NOMO-1 treated with DMSO at 0.1 percent for 48 hours (cell line): ENCODE measurements at regions not wholly inside any gene's neighbourhood (a gene's known extent, or its start where the extent isn't known, plus 50 kb on each side); places are given as distances from the start of the nearest gene placed in this dataset.

Experiments
- DNase-seq: peaks from one replicate; lab custom pipeline; 2025; ENCODE audit not compliant: unreplicated experiment; lab: John Stamatoyannopoulos, UW

DNA sequence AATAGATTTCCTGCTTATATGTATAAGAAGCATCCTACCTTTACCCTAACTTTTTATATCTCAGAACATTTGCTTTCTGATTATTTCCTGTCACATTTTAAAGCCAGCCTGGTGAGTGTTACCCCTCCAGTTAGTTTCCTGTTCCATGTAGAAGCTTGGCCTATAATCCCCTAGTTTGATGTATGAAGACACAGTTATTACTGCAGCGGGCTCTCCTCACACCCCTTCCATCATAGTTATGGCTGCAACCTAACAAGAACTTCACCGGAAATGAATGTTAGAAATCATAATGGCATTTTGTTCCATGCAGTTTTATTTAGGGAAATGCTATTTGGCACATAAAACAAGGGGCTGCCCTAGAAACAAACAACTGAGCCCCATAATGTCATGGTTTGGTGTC lies 400.2 kb upstream of the SETBP1 start:
- DNase-seq, result no peak

DNA sequence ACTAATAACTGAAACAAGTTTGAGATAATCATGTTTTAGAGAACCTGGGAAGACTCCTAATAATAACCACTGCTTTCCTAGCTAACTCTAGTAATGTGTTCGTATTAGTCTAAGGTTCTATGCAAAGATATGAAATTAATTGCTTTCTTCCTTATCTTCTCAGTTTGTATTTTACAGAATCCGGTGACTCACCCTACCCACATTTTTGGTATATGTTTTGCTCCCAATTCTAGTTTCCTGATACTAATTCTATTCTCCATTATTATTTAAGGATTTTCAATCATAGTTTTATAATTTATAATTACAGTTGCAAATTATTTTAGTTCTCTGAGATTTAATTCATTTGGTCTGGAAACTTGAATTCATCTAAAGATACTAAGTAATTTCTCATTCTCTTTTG lies 394.6 kb upstream of the SETBP1 start:
- DNase-seq, result no peak

GRCh38 chr18:44290366-44290977 lies 390.2 kb upstream of the SETBP1 start:
- DNase-seq, result no peak

- DNase-seq, result no peak
Observed at GRCh38 chr18:44298566-44298965, 382.1 kb upstream of the SETBP1 start.

GRCh38 chr18:44309185-44309584 lies 371.5 kb upstream of the SETBP1 start:
- no peak for DNase-seq

- DNase-seq, result no peak
Observed at GRCh38 chr18:44320619-44321460, 359.8 kb upstream of the SETBP1 start.

GRCh38 chr18:44321868-44322590 lies 358.7 kb upstream of the SETBP1 start:
- no peak for DNase-seq

DNA sequence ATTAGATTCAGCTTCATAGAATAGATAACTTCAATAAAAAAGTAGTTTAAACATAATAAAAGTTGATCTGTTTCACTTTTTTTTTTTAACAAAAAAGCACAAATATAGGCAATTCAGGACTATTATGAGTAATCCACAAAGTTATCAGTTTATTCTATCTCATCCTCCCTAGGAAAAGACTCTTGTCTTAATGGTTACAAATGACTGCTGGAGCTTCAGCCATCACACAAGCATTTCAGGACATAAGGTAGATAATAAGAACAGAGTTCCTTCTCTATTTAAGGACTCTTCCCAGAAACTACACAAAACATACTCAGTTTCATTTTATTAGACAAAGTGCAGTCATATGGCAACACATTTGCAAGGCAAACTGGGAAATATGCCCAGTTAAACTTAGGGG lies 357.6 kb upstream of the SETBP1 start:
- DNase-seq, result no peak

DNA sequence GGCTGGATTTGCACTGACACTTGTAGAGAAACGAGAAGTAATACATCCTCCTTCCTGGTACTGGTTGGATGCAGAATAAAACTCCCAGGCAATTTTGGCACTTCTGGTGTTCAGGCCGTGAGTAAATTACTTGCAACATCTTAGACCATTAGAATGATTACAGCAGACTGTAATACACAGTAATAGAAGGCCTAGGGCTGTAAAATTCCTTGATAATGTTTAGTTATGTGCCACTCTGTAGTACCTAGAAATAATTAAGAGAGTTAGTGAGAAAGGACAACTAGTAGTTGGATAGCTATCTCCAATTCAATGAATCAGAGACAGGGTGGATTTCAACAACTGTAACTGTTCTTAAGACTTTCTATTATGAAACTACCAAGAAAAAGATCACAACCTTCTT lies 356.3 kb upstream of the SETBP1 start:
- DNase-seq, result no peak

- peak; percentile 1 for DNase-seq
Observed at GRCh38 chr18:44325903-44326635, 354.6 kb upstream of the SETBP1 start.

DNA sequence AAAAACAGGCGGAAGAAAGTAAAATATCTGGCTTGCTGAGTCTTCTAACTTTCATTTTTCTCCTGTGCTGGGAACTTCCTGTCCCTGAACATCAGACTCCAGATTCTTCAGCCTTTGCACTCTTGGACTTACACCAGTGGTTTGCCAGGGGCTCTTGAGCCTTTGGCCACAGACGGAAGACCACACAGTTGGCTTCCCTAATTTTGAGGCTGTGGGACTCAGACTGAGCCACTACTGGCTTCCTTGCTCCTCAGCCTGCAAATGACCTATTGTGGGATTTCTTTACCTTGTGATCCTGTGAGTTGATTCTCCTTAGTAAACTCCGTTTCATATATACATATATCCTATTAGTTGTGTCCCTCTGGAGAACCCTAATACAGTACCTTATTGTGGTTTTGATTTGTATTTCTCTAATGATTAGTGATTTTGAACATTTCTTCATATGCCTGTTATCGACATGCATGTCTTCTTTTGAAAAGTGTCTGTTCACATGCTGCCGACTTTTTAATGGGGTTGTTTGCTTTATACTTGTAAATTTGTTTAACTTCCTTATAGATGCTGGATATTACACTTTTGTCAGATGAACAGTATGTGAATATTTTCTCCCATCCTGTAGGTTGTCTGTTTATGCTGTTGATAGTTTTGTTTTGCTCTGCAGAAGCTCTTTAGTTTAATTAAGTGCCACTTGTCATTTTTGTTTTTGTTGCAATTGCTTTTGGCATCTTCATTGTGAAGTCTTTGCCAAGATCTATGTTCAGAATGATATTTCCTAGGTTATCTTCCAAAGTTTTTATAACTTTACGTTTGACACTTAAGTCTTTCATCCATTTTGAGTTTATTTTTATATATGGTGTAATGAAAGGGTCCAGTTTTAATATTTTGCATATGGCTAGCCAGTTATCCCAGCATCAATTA lies 348.8 kb upstream of the SETBP1 start:
- no peak for DNase-seq

DNA sequence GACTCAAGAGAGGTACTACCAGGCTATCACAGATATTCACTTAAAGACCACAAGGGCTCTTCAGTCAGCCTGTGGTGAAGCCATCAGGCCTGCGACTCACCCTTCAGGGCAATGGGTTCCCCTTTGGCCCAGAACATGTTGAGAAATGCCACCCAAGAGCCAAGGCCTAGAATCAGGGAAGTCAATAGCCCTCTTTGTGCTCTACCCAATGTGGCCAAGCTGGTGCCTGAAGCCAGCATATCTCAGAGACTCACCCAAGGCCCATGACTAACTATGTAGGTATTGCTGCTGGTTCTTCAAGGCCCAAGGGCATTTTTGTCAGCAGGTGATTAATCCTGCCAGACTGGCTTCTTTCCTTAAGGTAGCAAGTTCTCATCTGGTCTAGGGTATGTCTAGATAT lies 338.9 kb upstream of the SETBP1 start:
- DNase-seq, result no peak

DNA sequence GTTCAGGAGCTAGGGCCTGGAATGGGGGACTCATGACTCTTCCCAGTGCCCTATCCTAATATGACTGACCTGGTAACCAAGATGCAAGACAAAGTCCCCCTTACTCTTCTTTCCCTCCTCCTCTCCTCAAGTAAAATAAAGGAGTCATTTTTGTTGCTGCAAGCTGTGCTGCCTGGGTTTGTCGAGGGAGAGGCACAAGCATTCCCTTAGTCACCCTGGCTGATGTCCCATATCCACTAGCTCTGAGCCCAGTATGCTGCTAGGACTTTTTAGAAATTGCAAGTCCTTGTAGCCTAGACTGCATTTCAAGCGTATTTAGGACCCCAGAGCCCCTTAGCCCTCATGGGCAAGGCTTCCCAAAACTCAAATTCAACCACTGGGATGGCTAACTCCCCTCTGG lies 338.5 kb upstream of the SETBP1 start:
- DNase-seq, result no peak

DNA sequence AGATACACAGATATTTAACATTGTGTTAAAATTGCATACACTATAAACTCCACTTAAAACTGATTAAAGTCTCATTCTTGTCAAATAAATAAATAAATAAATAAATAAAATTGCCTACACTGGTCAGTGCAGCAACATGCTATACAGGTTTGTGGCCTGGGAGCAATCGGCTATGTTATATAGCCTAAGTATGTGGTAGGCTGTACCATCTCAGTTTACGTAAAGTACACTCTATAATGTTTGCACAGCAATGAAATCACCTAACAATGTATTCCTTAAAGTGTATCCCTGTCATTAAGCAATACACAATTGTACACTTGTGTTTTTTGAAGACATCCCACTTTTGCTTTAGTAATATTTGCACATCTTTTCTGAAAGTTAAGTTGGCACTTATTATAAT lies 337.7 kb upstream of the SETBP1 start:
- no peak for DNase-seq

- no peak for DNase-seq
Observed at GRCh38 chr18:44343570-44343969, 337.1 kb upstream of the SETBP1 start.

DNA sequence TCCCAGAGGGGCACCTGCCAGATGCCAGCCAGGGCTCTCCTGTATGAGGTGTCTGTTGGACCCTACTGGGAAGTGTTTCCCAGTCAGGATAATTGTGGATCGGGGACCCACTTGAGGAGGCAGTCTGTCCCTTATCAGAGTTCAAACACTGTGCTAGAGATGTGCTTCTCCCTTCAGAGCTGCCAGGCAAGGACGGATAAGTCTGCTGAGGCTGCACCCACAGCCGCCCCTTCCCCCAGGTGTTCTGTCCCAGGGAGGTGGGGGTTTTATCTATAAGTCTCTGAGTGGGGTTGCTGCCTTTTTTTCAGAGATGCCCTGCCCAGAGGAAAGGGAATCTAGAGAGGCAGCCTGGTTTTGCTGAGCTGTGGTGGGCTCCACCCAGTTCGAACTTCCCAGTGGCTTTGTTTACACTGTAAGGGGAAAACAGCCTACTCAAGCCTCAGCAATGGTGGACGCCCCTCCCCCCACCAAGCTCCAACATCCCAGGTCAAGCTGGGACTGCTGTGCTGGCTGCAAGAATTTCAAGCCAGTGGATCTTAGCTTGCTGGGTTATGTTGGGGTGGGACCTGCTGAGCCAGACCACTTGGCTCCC lies 324.0 kb upstream of the SETBP1 start:
- DNase-seq, result no peak

DNA sequence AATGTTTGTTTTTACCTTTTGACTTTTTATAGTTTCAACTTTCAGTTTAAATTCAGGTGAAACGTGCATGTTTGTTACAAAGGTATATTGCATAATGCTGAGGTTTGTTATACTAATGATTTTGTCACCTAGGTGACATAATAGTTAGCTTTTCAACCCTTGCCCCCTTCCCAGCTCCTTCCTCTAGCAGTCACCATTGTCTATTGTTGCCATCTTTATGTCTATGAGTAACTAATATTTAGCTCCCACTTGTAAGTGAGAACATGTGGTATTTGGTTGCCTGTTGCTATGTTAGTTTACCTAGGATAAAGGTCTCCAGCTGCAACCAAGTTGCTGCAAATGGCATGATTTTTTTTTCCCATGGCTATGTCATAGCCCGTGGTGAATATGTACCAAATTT lies 322.3 kb upstream of the SETBP1 start:
- no peak for DNase-seq

DNA sequence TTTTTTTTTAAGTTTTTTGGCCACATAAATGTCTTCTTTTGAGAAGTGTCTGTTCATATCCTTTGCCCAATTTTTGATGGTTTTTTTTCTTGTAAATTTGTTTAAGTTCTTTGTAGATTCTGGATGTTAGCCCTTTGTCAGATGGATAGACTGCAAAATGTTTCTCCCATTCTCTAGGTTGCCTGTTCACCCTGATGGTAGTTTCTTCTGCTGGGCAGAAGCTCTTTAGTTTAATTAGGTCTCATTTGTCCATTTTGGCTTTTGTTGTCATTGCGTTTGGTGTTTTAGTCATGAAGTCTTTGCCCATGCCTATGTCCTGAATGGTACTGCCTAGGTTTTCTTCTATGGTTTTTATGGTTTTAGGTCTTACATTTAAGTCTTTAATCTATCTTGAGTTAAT lies 320.9 kb upstream of the SETBP1 start:
- DNase-seq, result peak; percentile 31

DNA sequence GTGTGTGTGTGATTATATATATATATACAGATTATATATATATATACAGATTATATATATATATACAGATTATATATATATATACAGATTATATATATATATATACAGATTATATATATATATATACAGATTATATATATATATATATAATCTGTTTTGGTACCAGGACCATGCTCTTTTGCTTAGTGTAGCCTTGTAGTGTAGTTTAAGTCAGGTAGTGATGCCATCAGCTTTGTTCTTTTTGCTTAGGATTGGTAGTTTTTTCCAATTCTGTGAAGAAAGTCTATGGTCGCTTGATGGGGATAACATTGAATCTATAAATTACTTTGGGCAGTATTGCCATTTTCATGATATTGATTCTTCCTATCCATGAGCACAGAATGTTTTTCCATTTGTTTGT lies 318.5 kb upstream of the SETBP1 start:
- peak; percentile 25 for DNase-seq

DNA sequence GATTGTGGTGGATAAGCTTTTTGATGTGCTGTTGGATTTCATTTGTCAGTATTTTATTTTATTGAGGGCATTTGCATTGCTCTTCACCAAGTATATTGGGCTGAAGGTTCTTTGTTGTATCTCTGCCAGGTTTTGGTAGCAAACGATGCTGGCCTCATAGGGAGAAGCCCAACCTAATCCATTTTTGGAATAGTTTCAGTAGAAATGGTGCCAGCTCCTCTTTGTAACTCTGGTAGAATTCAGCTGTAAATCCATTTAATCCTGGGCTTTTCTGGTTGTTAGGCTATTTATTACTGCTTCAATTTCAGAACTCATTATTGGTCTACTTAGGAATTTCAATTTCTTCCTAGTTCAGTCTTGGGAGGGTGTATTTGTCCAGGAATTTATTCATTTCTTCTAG lies 309.8 kb upstream of the SETBP1 start:
- DNase-seq, result no peak
